ENCODE measurements at regions not wholly inside any gene's neighbourhood (a gene's known extent, or its start where the extent isn't known, plus 50 kb on each side); places are given as distances from the start of the nearest gene placed in this dataset.

DNA sequence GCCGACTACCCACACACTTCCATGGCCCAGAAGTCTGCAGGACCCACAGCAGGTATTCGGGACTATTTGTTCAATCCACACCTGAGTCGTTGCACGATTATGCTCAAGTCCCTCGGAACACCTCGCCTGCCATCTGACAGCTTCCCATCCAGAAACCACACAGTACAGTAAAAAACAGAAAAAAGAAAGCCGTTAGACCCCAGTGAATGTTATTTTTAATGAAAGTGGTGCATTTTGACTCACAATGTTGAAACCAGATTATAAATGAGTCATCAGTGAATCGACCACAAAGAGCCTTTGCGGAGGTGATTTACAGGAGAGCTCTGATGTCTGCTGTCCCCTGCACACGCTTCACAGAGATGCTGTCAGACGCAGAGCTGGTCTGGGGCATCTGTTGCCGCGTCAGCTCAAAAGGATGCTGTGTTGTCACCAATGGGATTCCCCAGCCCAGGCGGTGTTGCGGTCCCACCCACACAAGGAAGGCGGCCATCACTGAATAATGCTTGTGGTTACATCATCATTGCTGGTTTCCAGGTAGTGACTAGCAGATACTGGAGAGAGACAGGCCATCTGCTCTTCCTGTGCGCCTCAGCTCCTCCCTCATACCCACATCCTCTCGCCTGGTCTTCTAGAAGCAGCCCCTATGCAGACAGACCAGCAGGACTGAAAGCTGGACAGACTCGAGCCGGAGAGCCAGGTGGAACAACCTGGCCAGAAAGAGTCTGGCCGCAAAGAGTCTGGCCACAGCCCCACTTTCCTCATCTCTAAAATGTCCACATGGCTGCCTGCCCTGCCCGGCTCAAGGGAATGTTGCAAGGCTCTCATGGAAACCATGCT, 116.8 kb downstream of the TOMM20 start (continued):
- TF ChIP-seq ZNF174 (tag by site-specific recombination; IDR thresholded peaks at IDR 0.05) (no peak), ZNF707 (tag by site-specific recombination; IDR thresholded peaks at IDR 0.05) (no peak), ZNF2 (tag by site-specific recombination; IDR thresholded peaks at IDR 0.05) (peak; percentile 33; the same call in 1 of the 2 replicates), BCL11B (tag by site-specific recombination; IDR thresholded peaks at IDR 0.05; ENCODE audit: low read depth) (no peak), GLI2 (tag by site-specific recombination; IDR thresholded peaks at IDR 0.05; ENCODE audit: borderline replicate concordance, low read depth) (no peak), ZNF423 (tag by site-specific recombination; IDR thresholded peaks at IDR 0.05) (no peak), BCL11A (tag by site-specific recombination; IDR thresholded peaks at IDR 0.05; ENCODE audit: low read depth) (no peak), ZNF473 (tag by site-specific recombination; IDR thresholded peaks at IDR 0.05) (no peak), ZFP69B (tag by site-specific recombination; IDR thresholded peaks at IDR 0.05) (peak; percentile 85), HOXC10 (CRISPR knock-in tag; IDR thresholded peaks at IDR 0.05) (no peak), ZNF791 (tag by site-specific recombination; IDR thresholded peaks at IDR 0.05) (no peak), ZNF19 (tag by site-specific recombination; IDR thresholded peaks at IDR 0.05; ENCODE audit: low read depth) (no peak; the same call in 1 of the 2 replicates), ZNF514 (tag by site-specific recombination; IDR thresholded peaks at IDR 0.05) (no peak), ZNF785 (tag by site-specific recombination; IDR thresholded peaks at IDR 0.05) (no peak), ZNF571 (tag by site-specific recombination; IDR thresholded peaks at IDR 0.05) (no peak), ZNF138 (tag by site-specific recombination; IDR thresholded peaks at IDR 0.05; ENCODE audit: borderline replicate concordance) (no peak), ZNF266 (tag by site-specific recombination; IDR thresholded peaks at IDR 0.05; ENCODE audit: low read depth) (no peak), ZNF114 (tag by site-specific recombination; IDR thresholded peaks at IDR 0.05) (no peak), ZNF76 (tag by site-specific recombination; IDR thresholded peaks at IDR 0.05; ENCODE audit: borderline replicate concordance, low read depth) (peak; percentile 68; the same call in 1 of the 2 replicates)
- TF ChIP-seq, protein P1, sequence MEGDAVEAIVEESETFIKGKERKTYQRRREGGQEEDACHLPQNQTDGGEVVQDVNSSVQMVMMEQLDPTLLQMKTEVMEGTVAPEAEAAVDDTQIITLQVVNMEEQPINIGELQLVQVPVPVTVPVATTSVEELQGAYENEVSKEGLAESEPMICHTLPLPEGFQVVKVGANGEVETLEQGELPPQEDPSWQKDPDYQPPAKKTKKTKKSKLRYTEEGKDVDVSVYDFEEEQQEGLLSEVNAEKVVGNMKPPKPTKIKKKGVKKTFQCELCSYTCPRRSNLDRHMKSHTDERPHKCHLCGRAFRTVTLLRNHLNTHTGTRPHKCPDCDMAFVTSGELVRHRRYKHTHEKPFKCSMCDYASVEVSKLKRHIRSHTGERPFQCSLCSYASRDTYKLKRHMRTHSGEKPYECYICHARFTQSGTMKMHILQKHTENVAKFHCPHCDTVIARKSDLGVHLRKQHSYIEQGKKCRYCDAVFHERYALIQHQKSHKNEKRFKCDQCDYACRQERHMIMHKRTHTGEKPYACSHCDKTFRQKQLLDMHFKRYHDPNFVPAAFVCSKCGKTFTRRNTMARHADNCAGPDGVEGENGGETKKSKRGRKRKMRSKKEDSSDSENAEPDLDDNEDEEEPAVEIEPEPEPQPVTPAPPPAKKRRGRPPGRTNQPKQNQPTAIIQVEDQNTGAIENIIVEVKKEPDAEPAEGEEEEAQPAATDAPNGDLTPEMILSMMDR (tag by site-specific recombination; IDR thresholded peaks at IDR 0.05), result no peak
- TF ChIP-seq, protein P2, sequence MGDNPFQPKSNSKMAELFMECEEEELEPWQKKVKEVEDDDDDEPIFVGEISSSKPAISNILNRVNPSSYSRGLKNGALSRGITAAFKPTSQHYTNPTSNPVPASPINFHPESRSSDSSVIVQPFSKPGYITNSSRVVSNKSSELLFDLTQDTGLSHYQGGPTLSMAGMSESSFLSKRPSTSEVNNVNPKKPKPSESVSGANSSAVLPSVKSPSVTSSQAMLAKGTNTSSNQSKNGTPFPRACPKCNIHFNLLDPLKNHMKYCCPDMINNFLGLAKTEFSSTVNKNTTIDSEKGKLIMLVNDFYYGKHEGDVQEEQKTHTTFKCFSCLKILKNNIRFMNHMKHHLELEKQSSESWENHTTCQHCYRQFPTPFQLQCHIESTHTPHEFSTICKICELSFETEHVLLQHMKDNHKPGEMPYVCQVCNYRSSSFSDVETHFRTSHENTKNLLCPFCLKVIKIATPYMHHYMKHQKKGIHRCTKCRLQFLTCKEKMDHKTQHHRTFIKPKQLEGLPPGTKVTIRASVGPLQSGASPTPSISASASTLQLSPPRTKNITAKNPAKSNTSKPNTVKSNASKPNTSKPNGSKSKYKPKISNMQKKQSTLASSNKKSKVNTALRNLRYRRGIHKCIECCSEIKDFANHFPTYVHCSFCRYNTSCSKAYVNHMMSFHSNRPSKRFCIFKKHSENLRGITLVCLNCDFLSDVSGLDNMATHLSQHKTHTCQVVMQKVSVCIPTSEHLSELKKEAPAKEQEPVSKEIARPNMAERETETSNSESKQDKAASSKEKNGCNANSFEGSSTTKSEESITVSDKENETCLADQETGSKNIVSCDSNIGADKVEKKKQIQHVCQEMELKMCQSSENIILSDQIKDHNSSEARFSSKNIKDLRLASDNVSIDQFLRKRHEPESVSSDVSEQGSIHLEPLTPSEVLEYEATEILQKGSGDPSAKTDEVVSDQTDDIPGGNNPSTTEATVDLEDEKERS (tag by site-specific recombination; IDR thresholded peaks at IDR 0.05), result no peak
- TF ChIP-seq, protein P3, sequence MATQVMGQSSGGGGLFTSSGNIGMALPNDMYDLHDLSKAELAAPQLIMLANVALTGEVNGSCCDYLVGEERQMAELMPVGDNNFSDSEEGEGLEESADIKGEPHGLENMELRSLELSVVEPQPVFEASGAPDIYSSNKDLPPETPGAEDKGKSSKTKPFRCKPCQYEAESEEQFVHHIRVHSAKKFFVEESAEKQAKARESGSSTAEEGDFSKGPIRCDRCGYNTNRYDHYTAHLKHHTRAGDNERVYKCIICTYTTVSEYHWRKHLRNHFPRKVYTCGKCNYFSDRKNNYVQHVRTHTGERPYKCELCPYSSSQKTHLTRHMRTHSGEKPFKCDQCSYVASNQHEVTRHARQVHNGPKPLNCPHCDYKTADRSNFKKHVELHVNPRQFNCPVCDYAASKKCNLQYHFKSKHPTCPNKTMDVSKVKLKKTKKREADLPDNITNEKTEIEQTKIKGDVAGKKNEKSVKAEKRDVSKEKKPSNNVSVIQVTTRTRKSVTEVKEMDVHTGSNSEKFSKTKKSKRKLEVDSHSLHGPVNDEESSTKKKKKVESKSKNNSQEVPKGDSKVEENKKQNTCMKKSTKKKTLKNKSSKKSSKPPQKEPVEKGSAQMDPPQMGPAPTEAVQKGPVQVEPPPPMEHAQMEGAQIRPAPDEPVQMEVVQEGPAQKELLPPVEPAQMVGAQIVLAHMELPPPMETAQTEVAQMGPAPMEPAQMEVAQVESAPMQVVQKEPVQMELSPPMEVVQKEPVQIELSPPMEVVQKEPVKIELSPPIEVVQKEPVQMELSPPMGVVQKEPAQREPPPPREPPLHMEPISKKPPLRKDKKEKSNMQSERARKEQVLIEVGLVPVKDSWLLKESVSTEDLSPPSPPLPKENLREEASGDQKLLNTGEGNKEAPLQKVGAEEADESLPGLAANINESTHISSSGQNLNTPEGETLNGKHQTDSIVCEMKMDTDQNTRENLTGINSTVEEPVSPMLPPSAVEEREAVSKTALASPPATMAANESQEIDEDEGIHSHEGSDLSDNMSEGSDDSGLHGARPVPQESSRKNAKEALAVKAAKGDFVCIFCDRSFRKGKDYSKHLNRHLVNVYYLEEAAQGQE (tag by site-specific recombination; IDR thresholded peaks at IDR 0.05), result no peak
- TF ChIP-seq, protein P4, sequence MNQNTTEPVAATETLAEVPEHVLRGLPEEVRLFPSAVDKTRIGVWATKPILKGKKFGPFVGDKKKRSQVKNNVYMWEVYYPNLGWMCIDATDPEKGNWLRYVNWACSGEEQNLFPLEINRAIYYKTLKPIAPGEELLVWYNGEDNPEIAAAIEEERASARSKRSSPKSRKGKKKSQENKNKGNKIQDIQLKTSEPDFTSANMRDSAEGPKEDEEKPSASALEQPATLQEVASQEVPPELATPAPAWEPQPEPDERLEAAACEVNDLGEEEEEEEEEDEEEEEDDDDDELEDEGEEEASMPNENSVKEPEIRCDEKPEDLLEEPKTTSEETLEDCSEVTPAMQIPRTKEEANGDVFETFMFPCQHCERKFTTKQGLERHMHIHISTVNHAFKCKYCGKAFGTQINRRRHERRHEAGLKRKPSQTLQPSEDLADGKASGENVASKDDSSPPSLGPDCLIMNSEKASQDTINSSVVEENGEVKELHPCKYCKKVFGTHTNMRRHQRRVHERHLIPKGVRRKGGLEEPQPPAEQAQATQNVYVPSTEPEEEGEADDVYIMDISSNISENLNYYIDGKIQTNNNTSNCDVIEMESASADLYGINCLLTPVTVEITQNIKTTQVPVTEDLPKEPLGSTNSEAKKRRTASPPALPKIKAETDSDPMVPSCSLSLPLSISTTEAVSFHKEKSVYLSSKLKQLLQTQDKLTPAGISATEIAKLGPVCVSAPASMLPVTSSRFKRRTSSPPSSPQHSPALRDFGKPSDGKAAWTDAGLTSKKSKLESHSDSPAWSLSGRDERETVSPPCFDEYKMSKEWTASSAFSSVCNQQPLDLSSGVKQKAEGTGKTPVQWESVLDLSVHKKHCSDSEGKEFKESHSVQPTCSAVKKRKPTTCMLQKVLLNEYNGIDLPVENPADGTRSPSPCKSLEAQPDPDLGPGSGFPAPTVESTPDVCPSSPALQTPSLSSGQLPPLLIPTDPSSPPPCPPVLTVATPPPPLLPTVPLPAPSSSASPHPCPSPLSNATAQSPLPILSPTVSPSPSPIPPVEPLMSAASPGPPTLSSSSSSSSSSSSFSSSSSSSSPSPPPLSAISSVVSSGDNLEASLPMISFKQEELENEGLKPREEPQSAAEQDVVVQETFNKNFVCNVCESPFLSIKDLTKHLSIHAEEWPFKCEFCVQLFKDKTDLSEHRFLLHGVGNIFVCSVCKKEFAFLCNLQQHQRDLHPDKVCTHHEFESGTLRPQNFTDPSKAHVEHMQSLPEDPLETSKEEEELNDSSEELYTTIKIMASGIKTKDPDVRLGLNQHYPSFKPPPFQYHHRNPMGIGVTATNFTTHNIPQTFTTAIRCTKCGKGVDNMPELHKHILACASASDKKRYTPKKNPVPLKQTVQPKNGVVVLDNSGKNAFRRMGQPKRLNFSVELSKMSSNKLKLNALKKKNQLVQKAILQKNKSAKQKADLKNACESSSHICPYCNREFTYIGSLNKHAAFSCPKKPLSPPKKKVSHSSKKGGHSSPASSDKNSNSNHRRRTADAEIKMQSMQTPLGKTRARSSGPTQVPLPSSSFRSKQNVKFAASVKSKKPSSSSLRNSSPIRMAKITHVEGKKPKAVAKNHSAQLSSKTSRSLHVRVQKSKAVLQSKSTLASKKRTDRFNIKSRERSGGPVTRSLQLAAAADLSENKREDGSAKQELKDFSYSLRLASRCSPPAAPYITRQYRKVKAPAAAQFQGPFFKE (tag by site-specific recombination; IDR thresholded peaks at IDR 0.05; ENCODE audit: borderline replicate concordance), result no peak
- TF ChIP-seq, protein P5, sequence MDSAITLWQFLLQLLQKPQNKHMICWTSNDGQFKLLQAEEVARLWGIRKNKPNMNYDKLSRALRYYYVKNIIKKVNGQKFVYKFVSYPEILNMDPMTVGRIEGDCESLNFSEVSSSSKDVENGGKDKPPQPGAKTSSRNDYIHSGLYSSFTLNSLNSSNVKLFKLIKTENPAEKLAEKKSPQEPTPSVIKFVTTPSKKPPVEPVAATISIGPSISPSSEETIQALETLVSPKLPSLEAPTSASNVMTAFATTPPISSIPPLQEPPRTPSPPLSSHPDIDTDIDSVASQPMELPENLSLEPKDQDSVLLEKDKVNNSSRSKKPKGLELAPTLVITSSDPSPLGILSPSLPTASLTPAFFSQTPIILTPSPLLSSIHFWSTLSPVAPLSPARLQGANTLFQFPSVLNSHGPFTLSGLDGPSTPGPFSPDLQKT (IDR thresholded peaks at IDR 0.05; ENCODE audit: borderline replicate concordance, low read depth, low read length), result no peak

Data from HEK293 (cell line).